ENCODE measurements at regions not wholly inside any gene's neighbourhood (a gene's known extent, or its start where the extent isn't known, plus 50 kb on each side); places are given as distances from the start of the nearest gene placed in this dataset.
"Not testable (repeated sequence)": the region's sequence is repeated elsewhere in the genome, so short reads cannot be mapped to it uniquely, and the experiment has no call there.

DNA sequence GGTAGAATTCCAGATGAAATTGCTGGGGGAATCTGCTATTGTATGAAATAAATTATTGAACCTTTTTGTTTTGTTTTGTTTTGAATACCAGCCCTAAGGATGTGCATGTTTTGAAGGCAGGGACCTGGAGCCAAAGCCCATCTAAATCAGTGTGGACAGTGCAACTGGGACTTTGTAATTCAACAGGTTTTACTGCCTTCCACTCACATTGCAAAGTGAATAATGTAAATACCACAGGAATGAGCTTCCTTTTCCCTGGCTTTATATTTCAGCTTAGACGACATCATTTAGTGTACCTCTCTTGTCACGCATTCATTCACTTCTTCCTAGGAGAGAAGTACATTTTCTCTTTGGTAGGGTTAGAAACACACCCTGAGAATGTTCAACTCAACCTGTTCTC lies 795.0 kb downstream of the CENPC start (continued):
- TF ChIP-seq, protein P1, sequence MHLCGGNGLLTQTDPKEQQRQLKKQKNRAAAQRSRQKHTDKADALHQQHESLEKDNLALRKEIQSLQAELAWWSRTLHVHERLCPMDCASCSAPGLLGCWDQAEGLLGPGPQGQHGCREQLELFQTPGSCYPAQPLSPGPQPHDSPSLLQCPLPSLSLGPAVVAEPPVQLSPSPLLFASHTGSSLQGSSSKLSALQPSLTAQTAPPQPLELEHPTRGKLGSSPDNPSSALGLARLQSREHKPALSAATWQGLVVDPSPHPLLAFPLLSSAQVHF (CRISPR knock-in tag; IDR thresholded peaks at IDR 0.05) = no peak

DNA sequence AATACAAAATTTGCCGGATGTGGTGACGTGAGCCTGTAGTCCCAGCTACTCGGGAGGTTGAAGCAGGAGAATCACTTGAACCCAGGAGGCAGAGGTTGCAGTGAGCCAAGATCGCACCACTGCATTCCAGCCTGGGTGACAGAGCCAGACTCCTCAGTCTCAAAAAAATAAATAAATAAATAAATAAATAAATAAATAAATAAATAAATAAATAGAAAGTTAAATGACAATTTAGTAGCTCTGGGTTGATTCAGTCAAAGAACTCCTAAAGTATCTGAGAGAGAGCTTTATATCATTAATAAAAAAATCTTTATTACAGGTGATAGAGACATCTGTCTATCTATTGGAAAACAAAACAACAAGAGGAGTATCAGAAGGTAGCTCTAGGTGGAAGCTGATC lies 798.4 kb downstream of the CENPC start:
- H3K79me2 ChIP-seq (ENCODE audit: insufficient read depth, low read length); BruUV-seq (replicated peaks); H3K4me2 ChIP-seq (ENCODE audit: low read depth, low read length); FAIRE-seq; H3K9ac ChIP-seq (ENCODE audit: insufficient read depth, low read depth, low read length); H3K27ac ChIP-seq (ENCODE audit: extremely low read length, insufficient read depth, low read length); CTCF ChIA-PET (ENCODE audit: low intra/inter-chr PET ratio, low total read pairs); ATAC-seq; H2AFZ ChIP-seq (ENCODE audit: low read length); in situ Hi-C loops (cut with HindIII; ENCODE audit: extremely low pct_ligation_motif_present, low pct_unique_long_range_greater_than_20kb); H3K4me3 ChIP-seq (replicated peaks in 1 of 3; ENCODE audit: insufficient read depth in 1 of 3, low read depth in 2 of 3, low read length in 3 of 3); DNase-seq (ENCODE audit: low spot score); H4K20me1 ChIP-seq (ENCODE audit: insufficient read depth, low read length); H3K36me3 ChIP-seq (replicated peaks in 1 of 2; ENCODE audit: control insufficient read depth in 1 of 2, insufficient read depth in 2 of 2, low read length in 2 of 2); H3K27me3 ChIP-seq (ENCODE audit: control insufficient read depth in 1 of 2, insufficient read depth in 2 of 2, low read length in 2 of 2); intact Hi-C loops (cut with micrococcal nuclease; ENCODE audit: unreplicated experiment); H3K9me3 ChIP-seq (ENCODE audit: low read length); H3K4me1 ChIP-seq (ENCODE audit: insufficient read depth, low read length); POLR2A ChIA-PET: not testable (repeated sequence)
- WGBS (ENCODE audit: low lambda C conversion rate) = 22% methylated on average over 4 of the region's 4 CpGs

DNA sequence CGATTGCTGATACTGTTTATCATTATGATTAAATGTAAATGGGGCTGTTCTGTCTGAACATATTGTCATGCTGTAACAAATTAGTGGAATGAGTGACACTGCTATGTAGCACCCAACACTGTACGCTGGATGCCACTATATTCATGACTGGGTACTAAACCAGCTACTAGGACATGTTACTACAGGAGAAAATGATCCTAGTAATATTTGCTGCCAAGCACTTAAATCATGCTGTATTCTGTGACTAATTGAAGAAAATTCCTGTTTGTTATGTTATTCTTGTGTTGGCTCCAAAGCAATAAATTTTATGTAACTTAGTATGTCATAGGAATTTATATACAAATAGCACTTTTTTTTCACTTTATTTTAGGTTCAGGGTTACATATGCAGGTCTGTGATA lies 804.2 kb downstream of the CENPC start:
- Histone ChIP-seq H3K4me2 (ENCODE audit: low read depth, low read length) (no peak overlapping the region), H3K4me1 (ENCODE audit: insufficient read depth, low read length) (no peaks in the 10 kb centered on the region), H3K27me3 (ENCODE audit: control insufficient read depth in 1 of 2, insufficient read depth in 2 of 2, low read length in 2 of 2) (no peaks in the 10 kb centered on the region), H3K36me3 (replicated peaks in 1 of 2; ENCODE audit: control insufficient read depth in 1 of 2, insufficient read depth in 2 of 2, low read length in 2 of 2) (no peaks in the 10 kb centered on the region), H2AFZ (ENCODE audit: low read length) (no peak overlapping the region), H3K79me2 (ENCODE audit: insufficient read depth, low read length) (no peaks in the 10 kb centered on the region), H3K9ac (ENCODE audit: insufficient read depth, low read depth, low read length) (no peak overlapping the region), H3K4me3 (replicated peaks in 1 of 3; ENCODE audit: insufficient read depth in 1 of 3, low read depth in 2 of 3, low read length in 3 of 3) (no peak overlapping the region), H3K27ac (ENCODE audit: extremely low read length, insufficient read depth, low read length) (no peak overlapping the region), H4K20me1 (ENCODE audit: insufficient read depth, low read length) (no peaks in the 10 kb centered on the region), H3K9me3 (ENCODE audit: low read length) (no peaks in the 10 kb centered on the region)
- 21% methylated on average over 2 of the region's 2 CpGs for WGBS (ENCODE audit: low lambda C conversion rate)
- ChIA-PET POLR2A (no interaction called here), CTCF (ENCODE audit: low intra/inter-chr PET ratio, low total read pairs) (no interaction called here)
- in situ Hi-C loops (cut with HindIII; ENCODE audit: extremely low pct_ligation_motif_present, low pct_unique_long_range_greater_than_20kb) (no loop called here), intact Hi-C loops (cut with micrococcal nuclease; ENCODE audit: unreplicated experiment) (no loop called here)
- ATAC-seq (no peak), FAIRE-seq (no peak), DNase-seq (ENCODE audit: low spot score) (no peak)
- TF ChIP-seq, protein P2, sequence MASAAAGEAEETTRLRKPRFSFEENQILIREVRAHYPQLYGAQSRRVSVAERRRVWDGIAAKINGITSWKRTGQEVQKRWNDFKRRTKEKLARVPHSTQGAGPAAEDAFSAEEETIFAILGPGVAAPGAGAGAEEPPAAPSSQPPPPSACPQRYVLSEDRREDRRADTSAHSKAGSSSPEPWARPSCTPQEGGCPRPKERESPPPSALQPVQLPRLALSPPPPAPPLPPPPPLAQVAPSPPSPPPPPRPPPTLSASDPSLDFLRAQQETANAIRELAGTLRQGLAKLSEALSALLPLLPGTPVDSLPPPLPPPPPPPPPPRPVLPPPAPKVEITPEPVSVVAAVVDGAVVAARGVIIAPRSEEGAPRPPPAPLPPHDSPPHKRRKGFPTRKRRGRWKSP (CRISPR knock-in tag; IDR thresholded peaks at IDR 0.05) = no peak
- TF ChIP-seq HNRNPK (IDR thresholded peaks at IDR 0.05; ENCODE audit: low read depth, low read length, poor library complexity, severe bottlenecking) (no peak), TRIM24 (CRISPR knock-in tag; IDR thresholded peaks at IDR 0.05) (no peak), ZSCAN31 (CRISPR knock-in tag; IDR thresholded peaks at IDR 0.05; ENCODE audit: low read depth) (no peak), ZNF614 (CRISPR knock-in tag; IDR thresholded peaks at IDR 0.05; ENCODE audit: borderline replicate concordance) (no peak), DR1 (CRISPR knock-in tag; IDR thresholded peaks at IDR 0.05) (no peak), NCOR1 (IDR thresholded peaks at IDR 0.05; ENCODE audit: borderline replicate concordance, low read length) (no peak), ZNF773 (CRISPR knock-in tag; IDR thresholded peaks at IDR 0.05; ENCODE audit: borderline replicate concordance) (no peak), ZNF563 (CRISPR knock-in tag; IDR thresholded peaks at IDR 0.05) (no peak), POLR2A (IDR thresholded peaks at IDR 0.05; ENCODE audit: insufficient read depth in 1 of 2, low read depth in 2 of 2, low read length in 2 of 2) (no peak), ZNF768 (CRISPR knock-in tag; IDR thresholded peaks at IDR 0.05) (no peak), NKX3-1 (CRISPR knock-in tag; IDR thresholded peaks at IDR 0.05) (no peak), ATF7 (IDR thresholded peaks at IDR 0.05) (no peak), ATF7 (CRISPR knock-in tag; IDR thresholded peaks at IDR 0.05) (no peak)
- TF ChIP-seq, protein P3, sequence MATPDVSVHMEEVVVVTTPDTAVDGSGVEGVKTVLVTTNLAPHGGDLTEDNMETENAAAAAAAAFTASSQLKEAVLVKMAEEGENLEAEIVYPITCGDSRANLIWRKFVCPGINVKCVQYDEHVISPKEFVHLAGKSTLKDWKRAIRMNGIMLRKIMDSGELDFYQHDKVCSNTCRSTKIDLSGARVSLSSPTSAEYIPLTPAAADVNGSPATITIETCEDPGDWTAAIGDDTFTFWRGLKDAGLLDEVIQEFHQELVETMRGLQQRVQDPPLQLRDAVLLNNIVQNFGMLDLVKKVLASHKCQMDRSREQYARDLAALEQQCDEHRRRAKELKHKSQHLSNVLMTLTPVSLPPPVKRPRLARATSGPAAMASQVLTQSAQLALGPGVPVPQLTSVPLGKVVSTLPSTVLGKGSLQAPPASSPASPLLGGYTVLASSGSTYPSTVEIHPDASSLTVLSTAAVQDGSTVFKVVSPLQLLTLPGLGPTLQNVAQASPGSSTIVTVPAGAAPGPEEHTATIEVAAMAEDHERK (CRISPR knock-in tag; IDR thresholded peaks at IDR 0.05; ENCODE audit: low read depth) = no peak
- BruUV-seq (replicated peaks) = no TSS peak

All from HepG2 (cell line).